ENCODE measurements at regions not wholly inside any gene's neighbourhood (a gene's known extent, or its start where the extent isn't known, plus 50 kb on each side); places are given as distances from the start of the nearest gene placed in this dataset.

DNA sequence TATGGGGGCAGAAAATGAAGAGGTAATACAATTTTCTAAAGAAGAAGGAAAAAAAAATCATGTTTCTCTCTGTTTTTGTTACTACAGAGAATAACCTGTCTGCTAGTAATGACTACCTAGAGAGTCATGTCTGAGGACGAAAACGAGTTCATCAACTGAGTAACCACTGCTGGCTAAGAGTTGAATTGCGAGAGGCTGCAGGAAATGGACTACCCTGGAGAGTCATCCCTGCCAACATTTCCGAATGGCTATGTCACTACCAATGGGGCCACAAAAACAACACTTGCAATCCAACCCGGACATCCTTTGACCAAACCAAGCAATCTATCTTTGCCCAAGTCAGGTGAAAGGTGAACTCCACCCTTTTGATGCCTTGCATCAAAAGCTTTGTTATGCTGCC, 120.6 kb downstream of the FCRL5 start:
- Histone ChIP-seq H3K79me2 (ENCODE audit: insufficient read depth, low read length) (no peaks in the 10 kb centered on the region), H3K9me3 (ENCODE audit: control insufficient read depth in 1 of 2, insufficient read depth in 1 of 2, low read depth in 1 of 2, low read length in 2 of 2) (no peaks in the 10 kb centered on the region), H3K4me1 (ENCODE audit: control insufficient read depth in 1 of 2, insufficient read depth in 2 of 2, low read length in 2 of 2) (no peaks in the 10 kb centered on the region), H3K9me2 (ENCODE audit: insufficient read depth) (no peaks in the 10 kb centered on the region), H4K20me1 (ENCODE audit: insufficient read depth) (no peaks in the 10 kb centered on the region), H3K9ac (ENCODE audit: low read length) (no peak overlapping the region), H3K4me3 (replicated peaks in 1 of 2; ENCODE audit: low read depth in 1 of 2, low read length in 2 of 2) (no peak overlapping the region), H2AFZ (ENCODE audit: low read depth, low read length, poor library complexity, severe bottlenecking) (no peak overlapping the region), H3K36me3 (ENCODE audit: control insufficient read depth in 1 of 2, insufficient read depth in 2 of 2, low read length in 2 of 2) (no peaks in the 10 kb centered on the region), H3K27me3 (ENCODE audit: insufficient read depth, low read length) (peaks cover 54% of the 10 kb centered on the region), H3K4me2 (ENCODE audit: low read length) (no peak overlapping the region), H3K27ac (ENCODE audit: low read depth, low read length) (no peak overlapping the region)
- ChIA-PET RAD21 (ENCODE audit: low non-redundant PET in 1 of 2, low total read pairs in 2 of 2, uncharacterized antibody in 2 of 2, unreplicated experiment in 2 of 2) (no interaction called here), CTCF (no interaction called here), POLR2A (no interaction called here)
- intact Hi-C loops (cut with micrococcal nuclease), result no loop called here
- DNase-seq (ENCODE audit: low read depth, low spot score) (no peak), ATAC-seq (no peak)
- TF ChIP-seq CBX3 (IDR thresholded peaks at IDR 0.05; ENCODE audit: low read depth) (no peak), RAD21 (IDR thresholded peaks at IDR 0.05; ENCODE audit: low read depth) (no peak), EZH2 (IDR thresholded peaks at IDR 0.05) (no peak), ZFX (IDR thresholded peaks at IDR 0.05) (no peak), POLR2A (IDR thresholded peaks at IDR 0.05; ENCODE audit: borderline replicate concordance, extremely low read depth, insufficient read depth, insufficient read length) (no peak)
- TF ChIP-seq, protein P1, sequence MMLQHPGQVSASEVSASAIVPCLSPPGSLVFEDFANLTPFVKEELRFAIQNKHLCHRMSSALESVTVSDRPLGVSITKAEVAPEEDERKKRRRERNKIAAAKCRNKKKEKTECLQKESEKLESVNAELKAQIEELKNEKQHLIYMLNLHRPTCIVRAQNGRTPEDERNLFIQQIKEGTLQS (IDR thresholded peaks at IDR 0.05), result no peak
- BruUV-seq (replicated peaks), result no TSS peak

DNA sequence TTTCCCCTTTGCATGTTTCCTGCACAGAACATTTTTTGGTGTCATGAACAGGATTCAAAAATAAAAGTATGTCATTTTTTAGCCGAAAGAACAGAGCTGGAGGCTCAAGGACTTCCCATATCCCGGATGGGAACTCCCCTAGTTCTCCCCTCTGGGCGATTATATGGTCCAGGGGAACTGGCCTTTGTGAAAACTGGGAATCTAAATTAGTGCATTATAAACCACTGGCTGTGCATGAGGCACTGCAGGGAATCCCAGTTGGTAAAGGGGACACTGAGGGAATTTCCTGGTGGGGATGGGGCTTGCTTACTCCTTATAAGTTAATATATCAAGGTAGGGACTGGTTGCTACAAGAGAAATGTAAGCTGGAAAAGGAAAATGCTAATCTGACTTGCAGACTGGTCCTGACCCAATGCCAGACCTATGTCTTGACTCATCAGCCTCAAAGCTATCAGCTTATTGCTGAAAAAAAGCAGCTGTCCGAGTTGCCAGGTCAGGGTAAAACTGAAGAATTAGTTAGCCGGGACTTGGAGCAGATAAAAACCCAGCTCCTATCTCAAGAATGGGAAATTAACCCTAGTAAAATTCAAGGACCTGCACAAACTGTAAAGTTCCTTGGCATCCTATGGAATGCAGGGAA, 122.6 kb downstream of the FCRL5 start:
- no peaks in the 10 kb centered on the region for H3K79me2 ChIP-seq (ENCODE audit: insufficient read depth, low read length)
- RAD21 ChIA-PET (ENCODE audit: low non-redundant PET in 1 of 2, low total read pairs in 2 of 2, uncharacterized antibody in 2 of 2, unreplicated experiment in 2 of 2), result no interaction called here
- no TSS peak for BruUV-seq (replicated peaks)
- no peaks in the 10 kb centered on the region for H3K36me3 ChIP-seq (ENCODE audit: control insufficient read depth in 1 of 2, insufficient read depth in 2 of 2, low read length in 2 of 2)
- CTCF ChIA-PET, result no interaction called here
- H3K9me2 ChIP-seq (ENCODE audit: insufficient read depth), result no peaks in the 10 kb centered on the region
- peaks cover 36% of the 10 kb centered on the region for H3K27me3 ChIP-seq (ENCODE audit: insufficient read depth, low read length)
- no peaks in the 10 kb centered on the region for H3K4me1 ChIP-seq (ENCODE audit: control insufficient read depth in 1 of 2, insufficient read depth in 2 of 2, low read length in 2 of 2)
- no peak for DNase-seq (ENCODE audit: low read depth, low spot score)
- no peak overlapping the region for H3K4me3 ChIP-seq (replicated peaks in 1 of 2; ENCODE audit: low read depth in 1 of 2, low read length in 2 of 2)
- no peaks in the 10 kb centered on the region for H4K20me1 ChIP-seq (ENCODE audit: insufficient read depth)
- ATAC-seq, result no peak
- TF ChIP-seq RAD21 (IDR thresholded peaks at IDR 0.05; ENCODE audit: low read depth) (no peak), SRF (IDR thresholded peaks at IDR 0.05; ENCODE audit: low read depth) (no peak), JUND (IDR thresholded peaks at IDR 0.05) (no peak), EZH2 (IDR thresholded peaks at IDR 0.05) (no peak), SP1 (IDR thresholded peaks at IDR 0.05; ENCODE audit: low read depth) (no peak), CEBPB (IDR thresholded peaks at IDR 0.05; ENCODE audit: low read depth) (no peak), CBX3 (IDR thresholded peaks at IDR 0.05; ENCODE audit: low read depth) (no peak), YY1 (IDR thresholded peaks at IDR 0.05; ENCODE audit: extremely low read depth, insufficient replicate concordance, low read depth, low read length) (no peak), ZFX (IDR thresholded peaks at IDR 0.05) (no peak)
- TF ChIP-seq, protein P2, sequence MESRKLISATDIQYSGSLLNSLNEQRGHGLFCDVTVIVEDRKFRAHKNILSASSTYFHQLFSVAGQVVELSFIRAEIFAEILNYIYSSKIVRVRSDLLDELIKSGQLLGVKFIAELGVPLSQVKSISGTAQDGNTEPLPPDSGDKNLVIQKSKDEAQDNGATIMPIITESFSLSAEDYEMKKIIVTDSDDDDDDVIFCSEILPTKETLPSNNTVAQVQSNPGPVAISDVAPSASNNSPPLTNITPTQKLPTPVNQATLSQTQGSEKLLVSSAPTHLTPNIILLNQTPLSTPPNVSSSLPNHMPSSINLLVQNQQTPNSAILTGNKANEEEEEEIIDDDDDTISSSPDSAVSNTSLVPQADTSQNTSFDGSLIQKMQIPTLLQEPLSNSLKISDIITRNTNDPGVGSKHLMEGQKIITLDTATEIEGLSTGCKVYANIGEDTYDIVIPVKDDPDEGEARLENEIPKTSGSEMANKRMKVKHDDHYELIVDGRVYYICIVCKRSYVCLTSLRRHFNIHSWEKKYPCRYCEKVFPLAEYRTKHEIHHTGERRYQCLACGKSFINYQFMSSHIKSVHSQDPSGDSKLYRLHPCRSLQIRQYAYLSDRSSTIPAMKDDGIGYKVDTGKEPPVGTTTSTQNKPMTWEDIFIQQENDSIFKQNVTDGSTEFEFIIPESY (IDR thresholded peaks at IDR 0.05; ENCODE audit: extremely low read depth, insufficient replicate concordance, low read length), result no peak
- TF ChIP-seq, protein P3, sequence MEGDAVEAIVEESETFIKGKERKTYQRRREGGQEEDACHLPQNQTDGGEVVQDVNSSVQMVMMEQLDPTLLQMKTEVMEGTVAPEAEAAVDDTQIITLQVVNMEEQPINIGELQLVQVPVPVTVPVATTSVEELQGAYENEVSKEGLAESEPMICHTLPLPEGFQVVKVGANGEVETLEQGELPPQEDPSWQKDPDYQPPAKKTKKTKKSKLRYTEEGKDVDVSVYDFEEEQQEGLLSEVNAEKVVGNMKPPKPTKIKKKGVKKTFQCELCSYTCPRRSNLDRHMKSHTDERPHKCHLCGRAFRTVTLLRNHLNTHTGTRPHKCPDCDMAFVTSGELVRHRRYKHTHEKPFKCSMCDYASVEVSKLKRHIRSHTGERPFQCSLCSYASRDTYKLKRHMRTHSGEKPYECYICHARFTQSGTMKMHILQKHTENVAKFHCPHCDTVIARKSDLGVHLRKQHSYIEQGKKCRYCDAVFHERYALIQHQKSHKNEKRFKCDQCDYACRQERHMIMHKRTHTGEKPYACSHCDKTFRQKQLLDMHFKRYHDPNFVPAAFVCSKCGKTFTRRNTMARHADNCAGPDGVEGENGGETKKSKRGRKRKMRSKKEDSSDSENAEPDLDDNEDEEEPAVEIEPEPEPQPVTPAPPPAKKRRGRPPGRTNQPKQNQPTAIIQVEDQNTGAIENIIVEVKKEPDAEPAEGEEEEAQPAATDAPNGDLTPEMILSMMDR (IDR thresholded peaks at IDR 0.05 in 2 of 3, conservative IDR thresholded peaks at IDR 0.05 in 1 of 3; ENCODE audit: borderline replicate concordance in 1 of 3, insufficient read depth in 1 of 3, low read depth in 2 of 3, low read length in 2 of 3), result no peak
- TF ChIP-seq, protein P4, sequence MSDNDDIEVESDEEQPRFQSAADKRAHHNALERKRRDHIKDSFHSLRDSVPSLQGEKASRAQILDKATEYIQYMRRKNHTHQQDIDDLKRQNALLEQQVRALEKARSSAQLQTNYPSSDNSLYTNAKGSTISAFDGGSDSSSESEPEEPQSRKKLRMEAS (IDR thresholded peaks at IDR 0.05), result no peak
- intact Hi-C loops (cut with micrococcal nuclease), result no loop called here
- H3K9me3 ChIP-seq (ENCODE audit: control insufficient read depth in 1 of 2, insufficient read depth in 1 of 2, low read depth in 1 of 2, low read length in 2 of 2), result no peaks in the 10 kb centered on the region
- H3K9ac ChIP-seq (ENCODE audit: low read length), result no peak overlapping the region
- POLR2A ChIA-PET, result no interaction called here
- H3K27ac ChIP-seq (ENCODE audit: low read depth, low read length), result no peak overlapping the region
- no peak overlapping the region for H2AFZ ChIP-seq (ENCODE audit: low read depth, low read length, poor library complexity, severe bottlenecking)
- H3K4me2 ChIP-seq (ENCODE audit: low read length), result no peak overlapping the region
